HG02588 (cell line): ENCODE measurements at regions not wholly inside any gene's neighbourhood (a gene's known extent, or its start where the extent isn't known, plus 50 kb on each side); places are given as distances from the start of the nearest gene placed in this dataset.

Source experiments
- ATAC-seq: cut with Tn5 transposase; IDR thresholded peaks from one replicate; pipeline ENCODE4 v1.9.1; 2021; ENCODE audit warnings: mild to moderate bottlenecking, moderate library complexity; ENCODE audit not compliant: unreplicated experiment

DNA sequence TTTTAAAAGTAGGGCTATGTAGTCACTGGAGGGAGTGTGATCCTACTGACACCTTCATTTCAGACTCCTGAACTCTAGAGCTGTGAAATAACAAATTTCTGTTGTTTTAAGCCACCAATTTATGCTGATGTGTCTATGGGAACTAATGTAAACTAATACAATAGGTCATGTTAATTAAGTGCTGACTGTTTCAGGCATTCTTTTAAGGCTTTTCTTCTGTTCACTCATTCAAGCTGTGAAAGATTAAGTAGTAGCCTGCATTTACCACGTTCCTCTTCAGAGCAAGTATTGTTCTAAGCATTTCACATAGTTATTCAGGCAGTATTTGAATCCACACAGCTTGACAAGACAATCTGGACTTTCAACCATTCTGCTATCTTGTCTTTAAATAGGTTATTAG lies 1135.0 kb downstream of the SLITRK1 start:
- no peak for ATAC-seq

DNA sequence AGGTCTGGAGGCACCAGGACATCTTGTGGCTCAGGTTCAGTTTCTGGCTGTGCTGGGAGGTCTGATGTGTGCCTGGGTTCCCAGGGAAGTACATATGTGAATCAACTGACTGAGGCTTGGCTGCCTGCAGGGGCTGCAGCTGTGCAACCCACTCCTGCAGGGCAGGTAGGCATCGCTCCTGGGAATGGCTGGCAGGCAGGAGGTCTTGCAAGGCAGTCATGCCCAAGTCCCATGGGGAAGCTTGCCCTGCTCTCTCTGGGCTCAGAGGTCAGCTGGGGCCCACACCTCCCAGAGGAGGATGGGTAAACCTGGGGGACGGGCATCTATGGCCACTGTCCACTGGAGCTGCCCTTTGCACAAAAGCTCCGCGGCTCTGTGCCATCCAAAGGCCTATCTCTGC lies 1141.8 kb downstream of the SLITRK1 start:
- ATAC-seq, result no peak

DNA sequence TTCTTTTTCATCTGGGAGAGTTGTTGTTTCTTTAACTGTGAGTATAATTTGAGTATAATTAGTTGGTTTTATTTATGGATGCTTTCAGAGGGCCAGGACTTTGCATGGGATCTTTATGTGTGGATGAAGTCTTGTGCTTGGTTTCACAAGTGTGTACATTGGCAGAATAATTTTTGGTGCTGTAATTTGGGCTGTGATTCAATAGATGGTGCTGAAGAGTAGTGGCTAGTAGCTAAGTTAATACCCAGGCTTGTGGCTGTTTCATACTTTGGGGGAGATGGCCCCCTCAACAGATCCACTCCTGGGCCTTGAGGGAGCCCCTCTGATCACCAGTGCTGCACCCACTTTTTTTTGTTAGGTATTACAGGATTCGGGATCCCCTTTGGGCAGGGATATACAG lies 1142.4 kb downstream of the SLITRK1 start:
- ATAC-seq, result no peak

DNA sequence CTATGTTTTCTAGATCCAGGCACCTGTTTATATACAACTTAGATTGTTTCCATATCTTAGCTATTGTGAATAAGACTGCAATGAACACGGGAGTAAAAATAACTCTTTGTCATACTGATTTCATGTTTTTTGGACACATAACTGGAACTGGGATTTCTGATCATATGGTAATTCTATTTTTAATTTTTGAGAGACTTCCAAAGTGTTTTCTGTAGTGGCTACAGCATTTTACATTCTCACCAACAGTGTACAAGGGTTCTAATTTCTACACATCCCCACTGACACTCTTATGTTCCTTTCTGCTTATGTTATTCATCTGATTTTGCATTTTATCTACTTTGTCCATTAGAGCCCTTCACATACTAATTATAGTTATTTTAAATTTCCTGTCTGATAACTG lies 1152.9 kb downstream of the SLITRK1 start:
- ATAC-seq, result no peak

DNA sequence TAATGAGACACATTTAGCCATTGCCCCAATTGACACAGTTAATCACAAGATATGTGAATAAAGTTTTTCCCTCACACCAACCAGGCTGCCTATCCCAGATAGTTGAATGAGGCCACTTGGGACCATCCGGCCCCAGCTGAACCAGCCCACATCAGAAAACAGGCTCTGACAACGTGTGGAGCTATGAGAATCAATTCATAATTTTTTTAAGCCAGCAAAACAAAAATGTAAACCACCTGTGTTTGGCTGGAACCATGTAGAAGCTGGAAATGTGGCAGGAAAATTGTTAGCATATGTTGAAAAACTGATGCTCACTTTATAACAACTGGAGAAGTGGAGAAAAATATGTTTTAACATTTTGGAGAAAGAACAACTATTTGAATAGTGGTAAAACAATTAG lies 1161.3 kb downstream of the SLITRK1 start:
- ATAC-seq, result no peak

DNA sequence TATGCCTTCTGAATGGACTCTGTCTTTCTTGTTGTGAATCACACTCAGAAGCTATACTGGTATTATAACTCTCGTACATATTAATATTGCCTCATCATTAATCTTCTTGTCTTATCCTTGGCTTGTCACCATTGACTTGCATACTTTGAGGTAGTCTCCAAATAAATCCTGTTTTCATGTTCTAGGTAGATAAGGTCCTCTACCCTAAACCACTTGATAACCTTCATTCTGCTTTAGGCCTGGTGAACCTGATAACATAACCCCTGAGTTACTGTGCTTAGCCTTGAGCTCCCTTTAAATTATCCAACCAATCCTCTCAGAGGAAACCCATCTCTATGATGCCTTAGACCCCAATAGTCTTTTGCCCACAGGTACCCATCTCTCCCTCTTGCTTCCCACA lies 1162.3 kb downstream of the SLITRK1 start:
- no peak for ATAC-seq

DNA sequence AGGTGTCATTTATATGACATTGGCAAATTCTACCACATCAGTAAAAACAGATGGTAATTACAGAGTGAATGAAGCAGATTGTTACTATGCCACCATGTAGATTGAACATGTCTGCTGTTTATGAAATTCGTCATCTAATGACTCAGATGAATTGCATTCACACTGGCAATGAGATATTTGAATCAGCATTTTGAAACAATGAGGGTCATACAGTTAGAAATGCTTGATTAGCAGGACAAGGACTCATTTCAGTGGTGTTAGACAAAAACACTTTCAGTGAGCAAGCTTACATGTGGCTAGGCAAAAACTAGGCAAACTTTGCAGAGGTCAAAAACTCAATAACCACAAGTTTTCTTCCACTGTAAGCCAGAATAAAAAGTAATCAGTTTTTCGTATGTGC lies 1165.0 kb downstream of the SLITRK1 start:
- no peak for ATAC-seq

DNA sequence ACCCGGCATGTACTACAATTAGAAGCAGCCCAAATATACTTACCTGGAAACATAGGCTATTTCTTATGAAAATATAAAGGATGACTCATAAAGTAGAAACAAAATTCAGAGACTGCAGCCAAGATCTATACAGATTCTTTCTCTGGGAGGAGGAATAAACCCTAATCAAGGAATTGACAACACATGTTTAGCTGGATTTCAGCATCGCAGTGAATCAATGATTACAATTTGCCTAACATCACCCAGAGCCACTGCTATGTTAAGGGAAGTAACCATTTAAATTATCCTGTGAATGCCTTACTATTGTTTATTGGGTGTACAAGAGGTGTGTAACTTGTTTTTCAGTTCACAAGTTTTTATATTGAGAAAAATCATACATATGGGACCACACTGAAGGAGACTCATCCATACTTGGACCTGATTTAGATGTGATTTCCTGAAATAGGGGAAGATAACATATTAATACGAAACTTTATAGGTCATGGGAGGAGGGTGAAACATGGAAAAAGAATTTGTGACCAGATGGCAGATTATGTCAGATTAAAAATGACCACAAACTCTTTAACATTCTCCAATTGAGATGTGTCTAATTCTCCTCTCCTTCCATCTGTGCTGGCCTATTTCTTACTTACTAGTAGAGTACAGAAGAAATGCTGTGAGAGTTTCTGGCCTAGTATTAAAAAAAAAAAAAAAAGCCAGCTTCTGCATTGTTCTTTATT lies 1168.4 kb downstream of the SLITRK1 start:
- no peak for ATAC-seq

DNA sequence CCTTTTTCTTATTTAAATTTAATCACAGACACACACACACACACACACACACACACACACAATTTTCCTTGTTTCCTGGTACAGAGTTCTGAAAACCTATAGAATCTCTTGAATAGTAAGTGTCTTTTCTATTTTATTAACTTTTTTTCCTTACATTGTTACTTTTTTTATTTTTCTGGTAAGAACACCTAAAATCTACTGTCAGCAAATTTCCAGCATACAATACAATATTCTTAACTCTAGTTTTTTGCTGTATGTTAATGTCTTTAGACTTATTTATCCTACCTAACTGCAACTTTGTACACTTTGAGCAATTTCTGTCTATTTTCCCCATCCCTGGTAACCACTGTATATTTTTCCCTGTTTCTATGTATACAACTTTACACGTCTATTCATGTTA lies 1179.8 kb downstream of the SLITRK1 start:
- no peak for ATAC-seq

DNA sequence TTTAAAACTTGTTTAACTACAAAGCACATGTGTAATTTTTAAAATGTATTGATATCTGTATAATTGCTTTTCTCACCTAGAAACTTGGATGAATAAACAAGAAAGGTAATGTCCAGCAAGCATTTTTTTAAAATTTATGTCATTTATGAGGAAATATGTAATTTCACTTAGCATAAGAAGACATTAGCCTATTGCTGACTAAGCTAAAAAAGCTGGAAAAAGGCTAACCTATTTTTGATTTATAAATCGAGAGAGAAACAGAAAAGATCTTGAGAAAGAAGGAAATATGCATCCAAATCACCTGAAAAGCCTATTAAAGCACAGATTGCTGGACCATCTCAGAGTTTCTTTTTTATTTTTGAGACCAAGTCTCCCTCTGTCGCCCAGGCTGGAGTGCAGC lies 1181.3 kb downstream of the SLITRK1 start:
- ATAC-seq, result no peak

DNA sequence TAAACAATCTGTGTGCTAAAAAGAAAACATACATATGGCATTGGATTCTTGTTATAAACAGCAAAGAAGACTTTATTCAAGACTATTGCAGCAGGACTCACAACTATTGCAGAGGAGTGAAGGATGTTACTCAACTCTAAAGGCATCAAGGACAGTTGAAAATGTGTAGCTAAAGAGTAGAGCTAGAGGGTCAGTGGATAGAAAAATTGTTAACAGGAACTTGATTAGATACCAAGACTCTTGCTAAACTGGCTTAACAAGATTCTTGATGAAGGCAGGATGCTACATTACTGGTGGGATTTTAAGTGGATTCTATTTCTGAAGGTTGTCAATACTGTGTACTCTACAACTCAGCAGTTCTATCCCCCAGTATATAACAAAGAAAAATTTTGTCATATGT lies 1183.3 kb downstream of the SLITRK1 start:
- no peak for ATAC-seq

DNA sequence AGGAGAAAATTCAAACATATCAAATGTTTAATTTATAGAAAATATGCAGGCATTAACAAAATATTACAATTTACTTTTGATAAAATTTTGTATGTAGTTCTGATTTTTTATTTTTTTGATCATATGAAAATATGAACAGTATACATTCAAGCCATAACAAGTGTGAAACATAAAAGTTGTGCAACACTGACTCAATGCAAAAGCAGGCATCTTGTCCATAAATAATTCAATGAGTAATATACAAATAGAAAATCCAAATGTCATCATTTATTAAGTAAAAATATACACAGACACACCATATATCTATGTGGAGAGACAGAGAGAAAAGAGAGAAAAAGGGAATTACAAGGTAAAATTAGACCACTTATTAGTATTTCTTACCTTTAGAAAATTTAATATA lies 1183.9 kb downstream of the SLITRK1 start:
- no peak for ATAC-seq

DNA sequence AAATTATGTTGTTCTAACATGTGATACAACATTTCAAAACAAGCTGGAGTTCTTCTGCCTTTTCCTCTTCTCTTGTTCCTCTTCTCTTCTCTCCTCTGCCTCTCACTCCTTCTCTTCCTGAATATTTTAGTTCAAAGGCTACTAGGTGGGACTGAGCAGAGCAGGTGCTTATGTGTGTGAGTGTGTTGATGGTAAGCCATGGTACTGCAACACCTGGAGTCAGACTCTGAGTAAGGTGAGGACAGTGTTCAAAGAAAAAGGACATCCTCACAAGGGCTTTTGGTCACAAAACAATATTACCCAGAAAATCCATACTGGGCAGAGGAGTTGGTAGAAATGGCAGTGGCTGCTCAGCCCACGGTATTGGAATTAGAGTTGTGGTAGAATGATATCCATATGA lies 1188.7 kb downstream of the SLITRK1 start:
- no peak for ATAC-seq

DNA sequence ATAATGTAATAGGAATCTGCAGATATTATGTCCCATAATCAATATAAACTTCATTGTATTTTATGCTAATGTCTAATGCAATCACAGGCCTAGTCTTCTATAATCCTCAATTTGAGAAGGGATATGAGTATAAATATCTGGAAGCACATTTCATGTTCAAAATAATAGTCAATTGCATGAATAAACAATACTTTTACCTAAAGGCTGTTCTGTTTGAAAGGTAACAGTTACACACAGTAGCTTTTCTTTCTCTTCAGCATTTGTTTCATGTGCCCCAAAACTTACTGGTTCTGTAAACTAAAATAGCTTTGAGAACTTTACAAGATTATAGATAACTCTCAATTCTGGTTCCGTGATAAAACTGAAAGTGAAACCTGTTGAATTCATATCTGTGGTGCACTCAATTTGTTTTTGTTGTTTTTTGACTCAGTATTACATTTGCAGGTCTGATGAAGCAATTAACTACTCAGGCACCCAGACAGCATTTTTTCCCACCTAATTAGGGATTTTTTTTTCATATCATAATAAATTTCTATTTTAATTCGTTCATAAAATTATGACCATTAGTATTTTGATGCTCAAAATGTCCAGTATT lies 1193.8 kb downstream of the SLITRK1 start:
- ATAC-seq, result peak; percentile 85

DNA sequence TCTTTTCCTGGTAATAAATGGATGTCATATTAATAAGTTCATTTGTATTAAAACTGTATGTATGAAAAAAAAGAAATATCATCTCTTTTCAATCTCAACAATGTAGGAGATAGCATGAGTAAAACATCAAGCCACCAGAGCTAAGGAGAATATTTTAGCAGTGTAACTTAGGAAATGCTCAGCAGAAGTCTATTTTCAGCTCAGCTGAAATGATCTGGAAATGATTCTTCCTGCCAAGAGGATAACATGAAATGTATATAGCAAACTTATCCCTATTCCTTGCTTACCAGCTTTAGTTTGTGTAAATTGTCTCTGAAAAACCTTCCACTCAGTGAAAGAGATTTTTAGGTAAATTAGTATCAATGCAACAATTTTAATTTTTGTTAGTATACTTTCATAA lies 1194.4 kb downstream of the SLITRK1 start:
- ATAC-seq, result no peak

DNA sequence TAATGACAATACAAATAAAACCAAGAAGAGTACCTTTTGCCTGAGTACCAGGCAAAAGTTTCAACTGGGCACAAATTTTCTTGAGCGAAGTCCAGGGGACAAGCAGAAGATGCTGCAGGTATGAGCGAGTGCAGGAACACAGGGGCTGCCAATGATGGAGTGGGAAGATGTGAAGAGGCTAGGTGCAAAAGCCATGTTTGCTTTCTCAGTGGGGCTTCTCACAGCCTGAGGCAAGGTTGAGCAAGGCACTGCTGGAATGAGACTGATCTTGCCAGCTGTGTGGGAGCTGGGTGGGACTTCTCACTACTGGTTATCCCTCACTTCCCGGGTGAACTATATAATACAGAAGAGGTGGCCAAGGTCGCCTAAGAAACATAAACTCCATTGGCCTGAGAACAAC lies 1200.7 kb downstream of the SLITRK1 start:
- no peak for ATAC-seq

DNA sequence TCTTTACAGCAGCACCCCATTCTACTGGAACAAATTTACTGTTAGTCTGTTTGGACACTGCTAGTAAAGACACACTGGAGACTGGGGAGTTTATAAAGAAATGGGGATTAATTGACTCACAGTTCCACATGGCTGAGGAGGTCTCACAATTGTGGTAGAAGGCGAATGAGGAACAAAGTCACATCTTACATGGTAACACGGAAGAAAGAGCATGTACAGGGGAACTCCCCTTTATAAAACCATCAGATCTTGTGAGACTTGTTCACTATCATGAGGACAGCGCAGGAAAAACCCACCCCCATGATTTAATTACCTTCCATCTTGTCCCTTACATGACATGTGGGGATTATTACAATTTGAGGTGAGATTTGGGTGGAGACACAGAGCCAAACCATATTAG lies 1204.2 kb downstream of the SLITRK1 start:
- ATAC-seq, result no peak

DNA sequence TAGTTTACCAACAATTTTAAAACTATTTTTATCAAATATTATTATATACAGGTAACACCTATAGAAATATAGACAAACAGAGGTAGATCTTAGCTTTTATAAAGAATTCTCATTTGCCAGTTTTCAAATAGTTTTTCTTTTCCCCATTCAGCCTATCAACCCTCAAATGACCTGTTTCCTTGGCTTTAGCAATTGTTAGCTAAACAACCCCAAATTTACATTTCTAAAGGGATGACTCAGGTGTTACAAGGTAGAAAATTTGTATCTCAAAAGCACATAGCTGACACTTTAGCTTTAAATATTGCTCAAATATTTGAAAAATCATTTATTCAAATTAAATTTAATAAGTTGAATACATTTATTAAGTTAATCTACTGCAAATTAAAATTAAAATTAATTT lies 1207.2 kb downstream of the SLITRK1 start:
- no peak for ATAC-seq

DNA sequence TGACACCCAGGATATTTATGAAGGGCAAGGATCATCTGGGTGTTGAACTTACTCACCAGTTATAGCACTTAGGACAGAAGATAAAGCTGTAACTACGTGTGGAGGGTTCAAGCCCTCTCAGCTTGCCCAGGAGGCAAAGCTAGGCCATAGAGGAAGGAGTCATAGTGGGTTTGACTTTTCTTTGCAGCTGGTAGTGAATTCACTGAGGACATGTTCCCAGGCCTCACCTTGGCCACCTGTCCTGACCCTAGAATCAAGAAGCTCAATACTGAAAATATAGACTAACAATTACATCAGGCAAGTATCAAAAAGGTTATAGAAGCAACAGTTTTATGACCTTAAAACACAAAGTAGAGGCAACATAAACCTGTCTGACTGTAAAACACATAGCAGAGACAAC lies 1207.7 kb downstream of the SLITRK1 start:
- no peak for ATAC-seq

DNA sequence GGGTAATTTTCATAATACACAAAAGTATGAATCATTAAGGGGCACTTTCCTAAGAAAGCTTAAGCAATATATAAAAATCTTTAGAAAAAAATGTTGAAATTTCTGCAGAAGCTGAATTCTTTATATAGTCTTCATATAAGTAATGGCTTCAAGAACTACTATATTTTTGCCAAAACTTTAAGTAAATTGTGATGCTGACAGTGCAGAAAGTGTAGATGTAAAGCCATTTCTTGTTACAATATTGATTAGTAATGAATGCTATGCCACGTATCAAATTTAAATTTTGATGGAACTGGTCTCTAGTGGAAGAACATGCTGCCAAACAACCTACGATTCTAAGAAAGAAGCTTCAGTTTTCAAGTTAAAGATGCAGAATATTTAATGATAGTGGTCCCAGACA lies 1210.0 kb downstream of the SLITRK1 start:
- ATAC-seq, result no peak

DNA sequence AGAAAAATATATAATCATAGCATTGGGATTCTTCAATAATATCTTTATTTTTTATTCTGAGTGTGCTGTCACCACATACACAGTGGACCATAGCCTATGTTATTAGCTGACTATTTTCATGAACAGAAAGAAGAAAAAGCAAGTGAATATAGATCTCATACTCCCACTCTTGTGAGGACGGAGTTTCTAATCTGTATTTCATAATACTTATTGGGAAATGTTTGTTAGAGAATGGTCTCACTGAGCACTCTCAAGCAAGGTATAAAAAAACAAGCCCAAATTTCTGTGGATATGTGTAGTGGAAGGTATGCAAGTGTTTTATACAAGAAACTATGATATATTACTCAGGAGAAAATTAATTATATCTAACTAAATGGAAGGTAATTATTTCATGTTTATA lies 1218.1 kb downstream of the SLITRK1 start:
- no peak for ATAC-seq

DNA sequence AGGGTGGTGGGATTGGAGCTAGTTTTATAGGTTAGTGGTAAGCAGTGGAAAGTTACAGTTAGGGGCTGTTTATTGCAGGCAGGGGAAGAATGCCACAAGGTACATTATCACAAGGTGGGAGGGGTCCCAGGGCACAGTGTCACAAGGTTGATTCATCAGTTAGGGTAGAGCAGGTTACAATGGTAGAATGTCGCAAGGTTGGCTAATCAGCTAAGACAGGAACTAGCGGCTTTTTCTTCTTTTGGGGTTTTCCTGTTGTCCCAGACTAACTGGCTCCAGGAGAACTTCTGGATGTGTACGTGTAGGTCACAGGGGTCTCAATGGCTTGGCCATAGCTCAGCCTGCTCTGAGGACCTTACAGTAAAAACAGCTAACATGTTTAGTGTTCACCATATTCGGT lies 1221.1 kb downstream of the SLITRK1 start:
- ATAC-seq, result no peak

DNA sequence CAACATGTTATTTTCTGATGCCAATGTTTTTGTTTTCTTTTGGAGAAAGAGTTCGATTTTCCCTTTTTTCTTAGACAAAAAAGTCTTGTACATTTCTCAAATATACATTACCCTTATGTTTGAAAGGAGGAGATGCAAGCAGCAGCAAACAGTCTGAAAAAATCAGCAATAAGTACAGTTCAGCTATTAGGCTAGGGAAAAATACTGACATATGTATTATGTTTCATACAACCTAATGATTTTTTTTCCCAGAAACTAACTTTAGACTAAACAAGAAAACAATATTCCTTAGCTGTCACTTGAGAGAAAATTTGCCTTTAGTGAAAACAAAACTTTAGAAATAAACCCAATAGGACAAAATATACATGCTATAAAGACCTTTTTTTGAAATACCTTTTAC lies 1223.5 kb downstream of the SLITRK1 start:
- ATAC-seq, result no peak
